H1 (cell line): ENCODE measurements at regions not wholly inside any gene's neighbourhood (a gene's known extent, or its start where the extent isn't known, plus 50 kb on each side); places are given as distances from the start of the nearest gene placed in this dataset.
"Not testable (repeated sequence)": the region's sequence is repeated elsewhere in the genome, so short reads cannot be mapped to it uniquely, and the experiment has no call there.

Source experiments
- EP300 ChIP-seq, 2 experiments: IDR thresholded peaks; 1 replicate in 1 of 2; 2 replicates in 1 of 2; pipeline ENCODE4 v1.6.1; 2011 to 2012; ENCODE audit warnings: low read depth in 2 of 2, low read length in 2 of 2, mild to moderate bottlenecking in 2 of 2, borderline replicate concordance in 1 of 2, inconsistent platforms in 1 of 2, moderate library complexity in 1 of 2
- KDM4A ChIP-seq: IDR thresholded peaks from one replicate; pipeline ENCODE4 v1.7.1; 2012; ENCODE audit warnings: low read depth, mild to moderate bottlenecking, moderate library complexity, low read length, inconsistent platforms; ENCODE audit not compliant: severe bottlenecking
- RFX5 ChIP-seq: IDR thresholded peaks from 2 replicates; pipeline ENCODE4 v1.6.1; 2011; ENCODE audit warnings: low read depth, low read length, improper control_type of control experiment, borderline replicate concordance
- TF ChIP-seq, protein P1 (sequence below), 3 experiments: IDR thresholded peaks; 1 replicate in 2 of 3; 2 replicates in 1 of 3; pipeline versions ENCODE4 v1.5.1 to v1.6.1; 2011; ENCODE audit warnings: low read length in 3 of 3, mild to moderate bottlenecking in 3 of 3, inconsistent platforms in 2 of 3, low read depth in 1 of 3, moderate library complexity in 1 of 3; ENCODE audit not compliant: insufficient read depth in 1 of 3; ENCODE audit errors: control extremely low read depth in 1 of 3
- TF ChIP-seq, protein P2 (sequence below): IDR thresholded peaks from 2 replicates; pipeline ENCODE4 v1.6.1; 2012; ENCODE audit warnings: inconsistent platforms

DNA sequence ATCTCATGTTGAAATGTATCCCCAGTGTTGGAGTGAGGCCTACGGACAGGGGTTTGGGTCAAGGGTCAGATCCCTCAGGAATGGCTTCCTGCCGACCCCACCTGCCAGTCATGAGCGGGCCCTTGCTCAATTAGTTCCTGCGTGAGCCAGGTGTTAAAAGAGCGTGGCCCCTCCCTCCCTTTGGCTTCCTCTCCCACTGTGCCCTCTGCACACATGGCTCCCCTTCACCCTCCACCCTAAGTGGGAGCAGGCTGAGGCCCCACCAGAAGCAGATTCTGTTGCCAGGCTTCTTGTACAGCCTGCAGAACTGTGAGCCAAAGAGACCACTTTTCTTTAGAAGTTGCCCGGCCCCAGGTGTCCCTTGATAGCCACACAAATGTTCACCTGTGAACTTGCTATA, 193.3 kb downstream of the NPIPB11 start:
- TF ChIP-seq, protein P1, sequence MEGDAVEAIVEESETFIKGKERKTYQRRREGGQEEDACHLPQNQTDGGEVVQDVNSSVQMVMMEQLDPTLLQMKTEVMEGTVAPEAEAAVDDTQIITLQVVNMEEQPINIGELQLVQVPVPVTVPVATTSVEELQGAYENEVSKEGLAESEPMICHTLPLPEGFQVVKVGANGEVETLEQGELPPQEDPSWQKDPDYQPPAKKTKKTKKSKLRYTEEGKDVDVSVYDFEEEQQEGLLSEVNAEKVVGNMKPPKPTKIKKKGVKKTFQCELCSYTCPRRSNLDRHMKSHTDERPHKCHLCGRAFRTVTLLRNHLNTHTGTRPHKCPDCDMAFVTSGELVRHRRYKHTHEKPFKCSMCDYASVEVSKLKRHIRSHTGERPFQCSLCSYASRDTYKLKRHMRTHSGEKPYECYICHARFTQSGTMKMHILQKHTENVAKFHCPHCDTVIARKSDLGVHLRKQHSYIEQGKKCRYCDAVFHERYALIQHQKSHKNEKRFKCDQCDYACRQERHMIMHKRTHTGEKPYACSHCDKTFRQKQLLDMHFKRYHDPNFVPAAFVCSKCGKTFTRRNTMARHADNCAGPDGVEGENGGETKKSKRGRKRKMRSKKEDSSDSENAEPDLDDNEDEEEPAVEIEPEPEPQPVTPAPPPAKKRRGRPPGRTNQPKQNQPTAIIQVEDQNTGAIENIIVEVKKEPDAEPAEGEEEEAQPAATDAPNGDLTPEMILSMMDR (IDR thresholded peaks at IDR 0.05; ENCODE audit: control extremely low read depth in 1 of 3, insufficient read depth in 1 of 3, low read depth in 1 of 3, low read length in 3 of 3) = not testable (repeated sequence)
- not testable (repeated sequence) for TF ChIP-seq RFX5; EP300 (IDR thresholded peaks at IDR 0.05; ENCODE audit: borderline replicate concordance in 1 of 2, low read depth in 2 of 2, low read length in 2 of 2); KDM4A
- TF ChIP-seq, protein P2, sequence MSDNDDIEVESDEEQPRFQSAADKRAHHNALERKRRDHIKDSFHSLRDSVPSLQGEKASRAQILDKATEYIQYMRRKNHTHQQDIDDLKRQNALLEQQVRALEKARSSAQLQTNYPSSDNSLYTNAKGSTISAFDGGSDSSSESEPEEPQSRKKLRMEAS = not testable (repeated sequence)
